GM19023 (cell line): ENCODE measurements at regions not wholly inside any gene's neighbourhood (a gene's known extent, or its start where the extent isn't known, plus 50 kb on each side); places are given as distances from the start of the nearest gene placed in this dataset.

ENCODE experiments used
- ATAC-seq: cut with Tn5 transposase; IDR thresholded peaks from one replicate; pipeline ENCODE4 v1.9.1; 2021; ENCODE audit warnings: mild to moderate bottlenecking, moderate library complexity; ENCODE audit not compliant: unreplicated experiment

- no peak for ATAC-seq
Observed at GRCh38 chr14:50056435-50056834, 59.9 kb downstream of the VCPKMT start.

DNA sequence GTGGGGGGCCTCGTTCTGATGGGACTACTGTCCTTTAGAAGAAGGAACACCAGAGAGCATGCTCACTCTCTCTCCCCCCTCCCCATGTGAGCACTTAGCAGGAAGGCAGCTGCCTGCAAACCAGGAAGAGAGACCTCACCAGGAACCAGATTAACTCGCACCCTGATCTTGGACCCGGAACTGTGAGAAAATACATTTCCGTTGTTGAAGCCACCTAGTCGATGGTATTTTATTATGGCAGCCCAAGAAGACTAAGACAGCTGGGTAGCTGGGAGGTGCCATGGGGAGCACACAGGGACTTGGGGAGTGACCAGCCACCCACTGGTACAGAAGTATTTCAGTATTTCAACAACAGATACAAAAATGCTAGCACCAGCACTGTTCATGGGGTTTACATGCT, 59.0 kb downstream of the VCPKMT start:
- no peak for ATAC-seq

DNA sequence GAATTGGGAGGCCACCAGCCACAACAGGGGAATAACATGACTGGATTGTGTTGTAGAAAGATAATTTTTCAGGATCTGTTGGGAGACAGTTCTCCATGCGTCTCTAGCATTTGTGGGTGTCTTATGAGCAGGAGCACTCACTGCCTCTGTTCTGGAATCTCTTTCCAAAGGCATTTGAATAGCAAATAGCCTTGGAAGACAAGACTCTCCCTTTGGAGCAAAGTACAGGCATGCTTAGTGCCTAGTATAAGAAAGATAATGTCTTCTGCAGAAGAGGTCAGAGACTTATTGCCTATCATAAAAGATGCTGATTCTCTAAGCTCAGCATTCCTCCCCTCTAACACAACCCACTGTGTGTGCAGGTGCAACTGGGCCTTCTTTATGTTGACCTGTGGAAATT, 58.3 kb downstream of the VCPKMT start:
- ATAC-seq: no peak
